ENCODE measurements at regions not wholly inside any gene's neighbourhood (a gene's known extent, or its start where the extent isn't known, plus 50 kb on each side); places are given as distances from the start of the nearest gene placed in this dataset.

GRCh38 chr18:43964666-43965065, 687.4 kb upstream of the SYT4 start:
- BruUV-seq (replicated peaks): no TSS peak

GRCh38 chr18:43965691-43966090, 688.4 kb upstream of the SYT4 start:
- no peak overlapping the region for H3K4me3 Mint-ChIP-seq (ENCODE audit: low read depth, unreplicated experiment)
- H3K36me3 Mint-ChIP-seq (ENCODE audit: insufficient read depth, unreplicated experiment): peaks cover 4% of the 10 kb centered on the region
- no peak overlapping the region for H3K27ac Mint-ChIP-seq (ENCODE audit: unreplicated experiment)
- BruUV-seq (replicated peaks): no TSS peak
- no peaks in the 10 kb centered on the region for H3K27me3 Mint-ChIP-seq (ENCODE audit: unreplicated experiment)
- CTCF ChIA-PET: no interaction called here
- no peaks in the 10 kb centered on the region for H3K9me3 Mint-ChIP-seq (ENCODE audit: low read depth, unreplicated experiment)
- intact Hi-C loops (cut with micrococcal nuclease; ENCODE audit: unreplicated experiment): no loop called here
- no peak for TF ChIP-seq CTCF (IDR thresholded peaks at IDR 0.05; ENCODE audit: unreplicated experiment)
- no peak for DNase-seq
- peaks cover 9% of the 10 kb centered on the region for H3K4me1 Mint-ChIP-seq (ENCODE audit: low read depth, unreplicated experiment)

More at GRCh38 chr18:43964666-43965065, 687.4 kb upstream of the SYT4 start:
- H3K9me3 Mint-ChIP-seq (ENCODE audit: low read depth, unreplicated experiment): no peaks in the 10 kb centered on the region
- TF ChIP-seq CTCF (IDR thresholded peaks at IDR 0.05; ENCODE audit: unreplicated experiment): no peak
- H3K27me3 Mint-ChIP-seq (ENCODE audit: unreplicated experiment): no peaks in the 10 kb centered on the region
- H3K4me3 Mint-ChIP-seq (ENCODE audit: low read depth, unreplicated experiment): no peak overlapping the region
- intact Hi-C loops (cut with micrococcal nuclease; ENCODE audit: unreplicated experiment): loop anchor here (5.0 kb wide), 2 partner anchors 113 to 158 kb away; no protein-coding TSS in a partner anchor
- H3K4me1 Mint-ChIP-seq (ENCODE audit: low read depth, unreplicated experiment): peaks cover 9% of the 10 kb centered on the region
- no peak overlapping the region for H3K27ac Mint-ChIP-seq (ENCODE audit: unreplicated experiment)
- peaks cover 4% of the 10 kb centered on the region for H3K36me3 Mint-ChIP-seq (ENCODE audit: insufficient read depth, unreplicated experiment)
- no peak for DNase-seq
- CTCF ChIA-PET: no interaction called here

GRCh38 chr18:43970656-43971055, 693.4 kb upstream of the SYT4 start:
- CTCF ChIA-PET: interaction anchor here (0.7 kb wide), 1 partner anchor 1641 kb away, joined by 3 read pairs; no protein-coding TSS in a partner anchor
- TF ChIP-seq CTCF (IDR thresholded peaks at IDR 0.05; ENCODE audit: unreplicated experiment): no peak
- no TSS peak for BruUV-seq (replicated peaks)
- no peak overlapping the region for H3K4me3 Mint-ChIP-seq (ENCODE audit: low read depth, unreplicated experiment)
- peaks cover 4% of the 10 kb centered on the region for H3K36me3 Mint-ChIP-seq (ENCODE audit: insufficient read depth, unreplicated experiment)
- DNase-seq: no peak
- no peaks in the 10 kb centered on the region for H3K4me1 Mint-ChIP-seq (ENCODE audit: low read depth, unreplicated experiment)
- intact Hi-C loops (cut with micrococcal nuclease; ENCODE audit: unreplicated experiment): no loop called here
- no peaks in the 10 kb centered on the region for H3K27me3 Mint-ChIP-seq (ENCODE audit: unreplicated experiment)
- no peaks in the 10 kb centered on the region for H3K9me3 Mint-ChIP-seq (ENCODE audit: low read depth, unreplicated experiment)
- no peak overlapping the region for H3K27ac Mint-ChIP-seq (ENCODE audit: unreplicated experiment)

GRCh38 chr18:43978174-43978573, 700.9 kb upstream of the SYT4 start:
- H3K27me3 Mint-ChIP-seq (ENCODE audit: unreplicated experiment): no peaks in the 10 kb centered on the region
- no peaks in the 10 kb centered on the region for H3K4me1 Mint-ChIP-seq (ENCODE audit: low read depth, unreplicated experiment)
- no TSS peak for BruUV-seq (replicated peaks)
- H3K9me3 Mint-ChIP-seq (ENCODE audit: low read depth, unreplicated experiment): no peaks in the 10 kb centered on the region
- CTCF ChIA-PET: no interaction called here
- H3K4me3 Mint-ChIP-seq (ENCODE audit: low read depth, unreplicated experiment): no peak overlapping the region
- H3K27ac Mint-ChIP-seq (ENCODE audit: unreplicated experiment): no peak overlapping the region
- no peak for DNase-seq
- intact Hi-C loops (cut with micrococcal nuclease; ENCODE audit: unreplicated experiment): no loop called here
- TF ChIP-seq CTCF (IDR thresholded peaks at IDR 0.05; ENCODE audit: unreplicated experiment): no peak
- H3K36me3 Mint-ChIP-seq (ENCODE audit: insufficient read depth, unreplicated experiment): no peaks in the 10 kb centered on the region
